A549 (cell line): ENCODE measurements at regions not wholly inside any gene's neighbourhood (a gene's known extent, or its start where the extent isn't known, plus 50 kb on each side); places are given as distances from the start of the nearest gene placed in this dataset.

Experiments used
- ATAC-seq, 2 experiments: fragments of 200-7000 bp in 1 of 2; fragments of >200 bp in 1 of 2; cut with Nextera tagmentation in 1 of 2; cut with Tn5 transposase in 1 of 2; 3 replicates each; pipeline versions ENCODE4 v1.8.0 to v1.9.1; 2018 to 2020; ENCODE audit warnings: mild to moderate bottlenecking in 1 of 2, moderate library complexity in 1 of 2
- CTCF ChIA-PET: fragments of 300-600 bp; sonication (Branson Sonifier 250); formaldehyde crosslinking; extraction: SDS; loops from one replicate; lab custom pipeline; 2021; ENCODE audit warnings: antibody characterized with exemption, inconsistent platforms; lab: Yijun Ruan, JAX
- POLR2A ChIA-PET: fragments of 350-600 bp; formaldehyde crosslinking; extraction: SDS; loops from one replicate; lab custom pipeline; 2021; ENCODE audit warnings: antibody characterized with exemption, inconsistent platforms; lab: Yijun Ruan, JAX
- DNase-seq, 2 experiments: peaks; one replicate each; pipeline versions ENCODE4 v3.0.0 to v3.0.0-alpha.2; 2011 to 2016; ENCODE audit warnings: low read depth in 1 of 2, low spot score in 1 of 2
- FAIRE-seq: peaks from 2 replicates; lab custom pipeline; 2011; peaks lifted over from hg19 to GRCh38; lab: Jason Lieb, UNC
- H3K27ac ChIP-seq, 2 experiments: fragments of >200 bp; sonication (Bioruptor Twin); formaldehyde crosslinking; 3 replicates each; pipeline ENCODE4 v1.5.1; 2016 to 2017
- H3K4me1 ChIP-seq: fragments of >200 bp; sonication (Bioruptor Twin); formaldehyde crosslinking; 3 replicates; pipeline ENCODE4 v1.6.1; 2016
- H3K4me2 ChIP-seq: fragments of >200 bp; sonication (Bioruptor Twin); formaldehyde crosslinking; 3 replicates; pipeline ENCODE4 v1.6.1; 2016
- H3K4me3 ChIP-seq: fragments of >200 bp; sonication (Bioruptor Twin); formaldehyde crosslinking; 3 replicates; pipeline ENCODE4 v1.5.1; 2016
- H3K9me3 ChIP-seq: fragments of >200 bp; sonication (Bioruptor Twin); formaldehyde crosslinking; 3 replicates; pipeline ENCODE4 v1.6.1; 2016
- CBX2 ChIP-seq: fragments of 200-600 bp; sonication (generic); IDR thresholded peaks from 2 replicates; pipeline ENCODE4 v1.6.1; 2016; ENCODE audit warnings: low read depth, mild to moderate bottlenecking, borderline replicate concordance
- EP300 ChIP-seq, 2 experiments: fragments of >200 bp; sonication (Bioruptor Twin); formaldehyde crosslinking; IDR thresholded peaks; 2 replicates in 1 of 2; 3 replicates in 1 of 2; pipeline ENCODE4 v1.6.1; 2016 to 2017
- FOSB ChIP-seq: fragments of 250-450 bp; sonication (Bioruptor Pico); IDR thresholded peaks from 2 replicates; pipeline ENCODE4 v1.5.0; 2020; ENCODE audit warnings: mild to moderate bottlenecking, moderate library complexity
- FOSL2 ChIP-seq, 2 experiments: fragments of 450-650 bp in 1 of 2; fragments of >200 bp in 1 of 2; sonication (Bioruptor Twin) in 1 of 2; formaldehyde crosslinking; IDR thresholded peaks; 2 replicates each; pipeline versions ENCODE4 v1.5.0 to v1.6.1; 2016 to 2020; ENCODE audit warnings: mild to moderate bottlenecking in 1 of 2, moderate library complexity in 1 of 2
- HDAC2 ChIP-seq: fragments of 200-600 bp; sonication (generic); IDR thresholded peaks from 2 replicates; pipeline ENCODE4 v1.6.1; 2016
- HEYL ChIP-seq: fragments of 250-450 bp; sonication (Bioruptor Pico); IDR thresholded peaks from 2 replicates; pipeline ENCODE4 v1.8.0; 2021; ENCODE audit warnings: mild to moderate bottlenecking, moderate library complexity
- JUN ChIP-seq, 2 experiments: fragments of >200 bp; sonication (Bioruptor Twin); formaldehyde crosslinking; IDR thresholded peaks; 2 replicates in 1 of 2; 3 replicates in 1 of 2; pipeline ENCODE4 v1.6.1; 2016 to 2017
- JUNB ChIP-seq: fragments of >200 bp; sonication (Bioruptor Twin); formaldehyde crosslinking; IDR thresholded peaks from 2 replicates; pipeline ENCODE4 v1.6.1; 2016
- KDM5A ChIP-seq: fragments of 200-600 bp; sonication (generic); IDR thresholded peaks from 2 replicates; pipeline ENCODE4 v1.6.1; 2016; ENCODE audit warnings: antibody characterized with exemption, mild to moderate bottlenecking
- MYC ChIP-seq: IDR thresholded peaks from 2 replicates; pipeline ENCODE4 v1.6.1; 2012; ENCODE audit warnings: mild to moderate bottlenecking, inconsistent platforms, low read length, improper control_type of control experiment, borderline replicate concordance
- NPAS2 ChIP-seq: fragments of 250-450 bp; sonication (Bioruptor Pico); IDR thresholded peaks from 2 replicates; pipeline ENCODE4 v1.8.0; 2022; ENCODE audit warnings: mild to moderate bottlenecking, moderate library complexity, borderline replicate concordance
- POLR2AphosphoS2 ChIP-seq: conservative IDR thresholded peaks from 2 replicates; pipeline ENCODE4 v1.6.1; 2012; ENCODE audit warnings: low read length, improper control_type of control experiment, inconsistent platforms
- RAD21 ChIP-seq, 2 experiments: fragments of >200 bp in 1 of 2; sonication (Bioruptor Twin) in 1 of 2; formaldehyde crosslinking in 1 of 2; IDR thresholded peaks in 1 of 2; conservative IDR thresholded peaks in 1 of 2; 2 replicates in 1 of 2; 3 replicates in 1 of 2; pipeline ENCODE4 v1.6.1; 2012 to 2018; ENCODE audit warnings: inconsistent platforms in 1 of 2
- RARB ChIP-seq: fragments of 250-450 bp; sonication (Bioruptor Pico); IDR thresholded peaks from 2 replicates; pipeline ENCODE4 v1.8.0; 2021; ENCODE audit warnings: mild to moderate bottlenecking, moderate library complexity
- RCOR1 ChIP-seq: fragments of 150-350 bp; IDR thresholded peaks from 2 replicates; pipeline ENCODE4 v1.6.1; 2014; ENCODE audit warnings: antibody characterized with exemption, low read length, low read depth
- SMC3 ChIP-seq: fragments of >200 bp; sonication (Bioruptor Twin); formaldehyde crosslinking; IDR thresholded peaks from 3 replicates; pipeline ENCODE4 v1.6.1; 2018; ENCODE audit warnings: inconsistent platforms
- SREBF2 ChIP-seq: fragments of 450-650 bp; IDR thresholded peaks from 2 replicates; pipeline ENCODE4 v1.6.1; 2014; ENCODE audit warnings: mild to moderate bottlenecking, moderate library complexity
- ZNF302 ChIP-seq: fragments of 250-450 bp; sonication (Bioruptor Pico); IDR thresholded peaks from 2 replicates; pipeline ENCODE4 v1.9.0; 2021; ENCODE audit warnings: inconsistent platforms, mild to moderate bottlenecking, moderate library complexity
- WGBS: methylation state at CpG from one replicate; pipeline ENCODE4 v1.1.6; 2017; ENCODE audit errors: missing lambda C conversion rate; 5-methylcytosine and 5-hydroxymethylcytosine counted together
- TF ChIP-seq, protein P1 (sequence below): fragments of 250-450 bp; sonication (Bioruptor Pico); IDR thresholded peaks from 2 replicates; pipeline ENCODE4 v1.5.0; 2020; ENCODE audit warnings: low read depth, mild to moderate bottlenecking, moderate library complexity
- TF ChIP-seq, protein P2 (sequence below): IDR thresholded peaks from 2 replicates; pipeline ENCODE4 v1.6.1; 2012
- TF ChIP-seq, protein P3 (sequence below): fragments of 200-600 bp; sonication (generic); IDR thresholded peaks from 2 replicates; pipeline ENCODE4 v1.6.1; 2016; ENCODE audit warnings: antibody characterized with exemption, mild to moderate bottlenecking, moderate library complexity
- TF ChIP-seq, protein P4 (sequence below): fragments of >200 bp; sonication (Bioruptor Twin); formaldehyde crosslinking; IDR thresholded peaks from 2 replicates; pipeline ENCODE4 v1.6.1; 2016
- TF ChIP-seq, protein P5 (sequence below): fragments of 150-350 bp; IDR thresholded peaks from 2 replicates; pipeline ENCODE4 v1.6.1; 2014; ENCODE audit warnings: low read depth, mild to moderate bottlenecking, low read length

DNA sequence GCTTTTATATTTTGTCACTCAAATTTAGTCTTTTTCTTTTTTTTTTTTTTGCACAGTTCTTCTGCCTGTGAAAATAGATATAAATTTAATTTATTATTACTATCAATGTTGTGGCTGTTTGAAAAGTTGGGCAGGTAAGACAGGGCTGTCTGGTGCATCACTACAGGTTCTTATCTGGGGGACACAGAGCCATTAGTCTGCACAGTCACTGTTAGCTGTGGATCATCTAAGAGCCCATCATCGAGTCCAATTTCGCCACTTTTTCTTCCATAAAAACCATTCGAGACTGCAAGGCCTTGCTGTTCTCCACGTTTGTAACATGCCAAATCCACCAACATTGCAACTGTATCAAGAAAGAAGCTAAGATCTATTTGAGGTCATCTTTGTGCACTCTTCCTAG lies 325.6 kb upstream of the UMPS start:
- CTCF ChIA-PET: interaction anchor here (0.7 to 1.3 kb wide), 2 partner anchors 10 to 35 kb away, joined by 4 read pairs; no protein-coding TSS in a partner anchor
- no peak for TF ChIP-seq POLR2AphosphoS2
- no peak for TF ChIP-seq SMC3
- TF ChIP-seq, protein P1, sequence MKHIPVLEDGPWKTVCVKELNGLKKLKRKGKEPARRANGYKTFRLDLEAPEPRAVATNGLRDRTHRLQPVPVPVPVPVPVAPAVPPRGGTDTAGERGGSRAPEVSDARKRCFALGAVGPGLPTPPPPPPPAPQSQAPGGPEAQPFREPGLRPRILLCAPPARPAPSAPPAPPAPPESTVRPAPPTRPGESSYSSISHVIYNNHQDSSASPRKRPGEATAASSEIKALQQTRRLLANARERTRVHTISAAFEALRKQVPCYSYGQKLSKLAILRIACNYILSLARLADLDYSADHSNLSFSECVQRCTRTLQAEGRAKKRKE (CRISPR knock-in tag): no peak
- TF ChIP-seq JUNB: no peak
- no peak for TF ChIP-seq MYC
- TF ChIP-seq RCOR1: no peak
- no peak for TF ChIP-seq RAD21 (conservative IDR thresholded peaks at IDR 0.05 in 1 of 2, IDR thresholded peaks at IDR 0.05 in 1 of 2)
- TF ChIP-seq, protein P2, sequence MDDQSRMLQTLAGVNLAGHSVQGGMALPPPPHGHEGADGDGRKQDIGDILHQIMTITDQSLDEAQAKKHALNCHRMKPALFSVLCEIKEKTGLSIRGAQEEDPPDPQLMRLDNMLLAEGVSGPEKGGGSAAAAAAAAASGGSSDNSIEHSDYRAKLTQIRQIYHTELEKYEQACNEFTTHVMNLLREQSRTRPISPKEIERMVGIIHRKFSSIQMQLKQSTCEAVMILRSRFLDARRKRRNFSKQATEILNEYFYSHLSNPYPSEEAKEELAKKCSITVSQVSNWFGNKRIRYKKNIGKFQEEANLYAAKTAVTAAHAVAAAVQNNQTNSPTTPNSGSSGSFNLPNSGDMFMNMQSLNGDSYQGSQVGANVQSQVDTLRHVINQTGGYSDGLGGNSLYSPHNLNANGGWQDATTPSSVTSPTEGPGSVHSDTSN: no peak
- H3K4me1 ChIP-seq: peaks cover 3% of the 10 kb centered on the region; the same call in 2 of the 3 replicates
- H3K9me3 ChIP-seq: no peaks in the 10 kb centered on the region
- H3K4me2 ChIP-seq: no peak overlapping the region
- H3K27ac ChIP-seq: no peak overlapping the region
- no peak for ATAC-seq
- no peak for DNase-seq
- WGBS: 39% methylated on average over 4 of the region's 4 CpGs
- no peak overlapping the region for H3K4me3 ChIP-seq
- POLR2A ChIA-PET: no interaction called here
- FAIRE-seq: no peak

DNA sequence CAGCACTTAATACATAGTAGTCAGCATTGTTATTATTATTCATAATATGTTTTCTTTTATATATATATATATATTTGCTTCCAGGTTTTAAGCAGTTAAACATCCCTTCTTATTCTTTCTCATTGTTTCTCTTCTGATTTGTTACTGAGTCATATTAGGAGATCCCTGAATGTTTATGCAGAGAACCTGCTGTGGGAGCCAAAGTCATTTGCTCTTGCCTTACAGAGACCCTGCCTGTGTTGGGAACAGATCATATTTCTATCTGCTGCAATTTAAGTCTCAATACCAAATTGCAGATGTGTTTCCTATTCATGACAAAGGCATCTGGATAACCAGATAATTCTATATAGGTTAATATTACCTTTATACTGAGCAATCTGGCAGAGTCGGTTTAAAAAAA lies 323.0 kb upstream of the UMPS start:
- H3K27ac ChIP-seq: no peak overlapping the region
- FAIRE-seq (no peak), ATAC-seq (no peak), DNase-seq (no peak)
- no peak overlapping the region for H3K4me2 ChIP-seq
- peaks cover 11% of the 10 kb centered on the region for H3K4me1 ChIP-seq
- ChIA-PET CTCF (no interaction called here), POLR2A (no interaction called here)
- 83% methylated on average over 1 of the region's 1 CpG for WGBS
- no peaks in the 10 kb centered on the region for H3K9me3 ChIP-seq
- TF ChIP-seq NPAS2 (no peak), JUN (IDR thresholded peaks at IDR 0.05) (no peak), KDM5A (no peak), HEYL (no peak), FOSL2 (IDR thresholded peaks at IDR 0.05) (no peak), FOSL2 (CRISPR knock-in tag; IDR thresholded peaks at IDR 0.05) (no peak), RARB (CRISPR knock-in tag) (no peak), SREBF2 (no peak), RCOR1 (no peak)
- TF ChIP-seq, protein P1 (CRISPR knock-in tag): no peak
- TF ChIP-seq, all 56 proteins: peak for 0
- H3K4me3 ChIP-seq: no peak overlapping the region

DNA sequence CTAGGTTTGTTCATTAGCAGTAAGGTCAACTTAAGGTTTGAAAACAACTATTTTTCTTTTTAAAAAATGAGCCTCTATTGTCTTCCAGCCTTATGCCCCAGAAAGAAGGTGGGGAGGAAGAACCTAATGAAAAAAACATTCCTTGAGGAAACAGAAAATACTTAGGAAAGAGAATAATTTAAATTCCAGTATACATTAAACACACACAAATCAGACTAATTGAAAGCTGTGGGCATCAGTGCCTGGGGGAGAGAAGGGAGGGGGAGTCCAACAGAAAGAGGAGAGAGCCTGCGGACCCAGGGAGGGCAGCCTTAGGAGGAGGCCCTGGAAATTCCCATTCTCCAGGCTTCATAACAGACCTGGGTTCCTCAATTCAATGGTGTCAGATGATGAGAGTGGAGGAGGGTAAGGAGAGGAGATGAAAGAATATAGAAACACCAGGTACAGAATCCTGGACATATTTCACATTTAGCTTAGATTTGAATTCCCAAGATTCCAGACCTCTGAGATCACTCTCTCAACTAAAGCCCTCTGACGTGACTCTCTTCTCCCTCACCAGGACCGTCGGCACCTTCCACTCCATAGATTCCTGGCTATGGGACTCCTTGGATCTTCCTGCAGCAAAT lies 320.5 kb upstream of the UMPS start:
- DNase-seq (peak; percentile 7 to 11), FAIRE-seq (no peak)
- TF ChIP-seq MYC (no peak), ZNF302 (CRISPR knock-in tag) (no peak), RAD21 (conservative IDR thresholded peaks at IDR 0.05 in 1 of 2, IDR thresholded peaks at IDR 0.05 in 1 of 2) (no peak), FOSB (CRISPR knock-in tag) (no peak), JUNB (no peak), EP300 (IDR thresholded peaks at IDR 0.05) (no peak), CBX2 (no peak), SMC3 (no peak), HEYL (no peak), HDAC2 (no peak)
- TF ChIP-seq, protein P1 (CRISPR knock-in tag): no peak
- TF ChIP-seq, protein P3, sequence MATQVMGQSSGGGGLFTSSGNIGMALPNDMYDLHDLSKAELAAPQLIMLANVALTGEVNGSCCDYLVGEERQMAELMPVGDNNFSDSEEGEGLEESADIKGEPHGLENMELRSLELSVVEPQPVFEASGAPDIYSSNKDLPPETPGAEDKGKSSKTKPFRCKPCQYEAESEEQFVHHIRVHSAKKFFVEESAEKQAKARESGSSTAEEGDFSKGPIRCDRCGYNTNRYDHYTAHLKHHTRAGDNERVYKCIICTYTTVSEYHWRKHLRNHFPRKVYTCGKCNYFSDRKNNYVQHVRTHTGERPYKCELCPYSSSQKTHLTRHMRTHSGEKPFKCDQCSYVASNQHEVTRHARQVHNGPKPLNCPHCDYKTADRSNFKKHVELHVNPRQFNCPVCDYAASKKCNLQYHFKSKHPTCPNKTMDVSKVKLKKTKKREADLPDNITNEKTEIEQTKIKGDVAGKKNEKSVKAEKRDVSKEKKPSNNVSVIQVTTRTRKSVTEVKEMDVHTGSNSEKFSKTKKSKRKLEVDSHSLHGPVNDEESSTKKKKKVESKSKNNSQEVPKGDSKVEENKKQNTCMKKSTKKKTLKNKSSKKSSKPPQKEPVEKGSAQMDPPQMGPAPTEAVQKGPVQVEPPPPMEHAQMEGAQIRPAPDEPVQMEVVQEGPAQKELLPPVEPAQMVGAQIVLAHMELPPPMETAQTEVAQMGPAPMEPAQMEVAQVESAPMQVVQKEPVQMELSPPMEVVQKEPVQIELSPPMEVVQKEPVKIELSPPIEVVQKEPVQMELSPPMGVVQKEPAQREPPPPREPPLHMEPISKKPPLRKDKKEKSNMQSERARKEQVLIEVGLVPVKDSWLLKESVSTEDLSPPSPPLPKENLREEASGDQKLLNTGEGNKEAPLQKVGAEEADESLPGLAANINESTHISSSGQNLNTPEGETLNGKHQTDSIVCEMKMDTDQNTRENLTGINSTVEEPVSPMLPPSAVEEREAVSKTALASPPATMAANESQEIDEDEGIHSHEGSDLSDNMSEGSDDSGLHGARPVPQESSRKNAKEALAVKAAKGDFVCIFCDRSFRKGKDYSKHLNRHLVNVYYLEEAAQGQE: no peak
- TF ChIP-seq, protein P4, sequence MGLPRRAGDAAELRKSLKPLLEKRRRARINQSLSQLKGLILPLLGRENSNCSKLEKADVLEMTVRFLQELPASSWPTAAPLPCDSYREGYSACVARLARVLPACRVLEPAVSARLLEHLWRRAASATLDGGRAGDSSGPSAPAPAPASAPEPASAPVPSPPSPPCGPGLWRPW: no peak
- TF ChIP-seq, protein P5, sequence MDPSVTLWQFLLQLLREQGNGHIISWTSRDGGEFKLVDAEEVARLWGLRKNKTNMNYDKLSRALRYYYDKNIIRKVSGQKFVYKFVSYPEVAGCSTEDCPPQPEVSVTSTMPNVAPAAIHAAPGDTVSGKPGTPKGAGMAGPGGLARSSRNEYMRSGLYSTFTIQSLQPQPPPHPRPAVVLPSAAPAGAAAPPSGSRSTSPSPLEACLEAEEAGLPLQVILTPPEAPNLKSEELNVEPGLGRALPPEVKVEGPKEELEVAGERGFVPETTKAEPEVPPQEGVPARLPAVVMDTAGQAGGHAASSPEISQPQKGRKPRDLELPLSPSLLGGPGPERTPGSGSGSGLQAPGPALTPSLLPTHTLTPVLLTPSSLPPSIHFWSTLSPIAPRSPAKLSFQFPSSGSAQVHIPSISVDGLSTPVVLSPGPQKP: no peak

More for the DNA sequence above, 320.5 kb upstream of the UMPS start:
- WGBS: 42% methylated on average over 4 of the region's 4 CpGs
- H3K9me3 ChIP-seq: no peaks in the 10 kb centered on the region
- H3K4me2 ChIP-seq: peak overlapping the region; percentile 10
- H3K4me3 ChIP-seq: no peak overlapping the region
- POLR2A ChIA-PET: no interaction called here
- peak in 1 of 2 experiments; percentile 47; a peak in 3 of 6 replicates for ATAC-seq
- H3K27ac ChIP-seq: peak overlapping the region in 1 of 2 experiments; percentile 16; a peak in 2 of 6 replicates
- H3K4me1 ChIP-seq: peaks cover 11% of the 10 kb centered on the region
- CTCF ChIA-PET: interaction anchor here (1.0 kb wide), 2 partner anchors 9 to 155 kb away, joined by 3 to 4 read pairs; no protein-coding TSS in a partner anchor
